Globus pallidus (tissue), 1 donor: ENCODE measurements at regions not wholly inside any gene's neighbourhood (a gene's known extent, or its start where the extent isn't known, plus 50 kb on each side); places are given as distances from the start of the nearest gene placed in this dataset.

Experiments used
- DNase-seq: peaks from one replicate; pipeline ENCODE4 v3.0.0-alpha.2; 2015; ENCODE audit warnings: low spot score

GRCh38 chr10:55500931-55501559 lies 700.0 kb upstream of the PCDH15 start:
- DNase-seq: no peak

- no peak for DNase-seq
These were observed 697.0 kb upstream of the PCDH15 start for GRCh38 chr10:55497893-55498499.

GRCh38 chr10:55495555-55495954 lies 694.5 kb upstream of the PCDH15 start:
- DNase-seq: no peak

GRCh38 chr10:55491712-55492111 lies 690.7 kb upstream of the PCDH15 start:
- DNase-seq: no peak

- no peak for DNase-seq
These were observed 684.8 kb upstream of the PCDH15 start for GRCh38 chr10:55485827-55486226.

GRCh38 chr10:55476129-55476528 lies 675.1 kb upstream of the PCDH15 start:
- no peak for DNase-seq

- DNase-seq: no peak
These were observed 673.2 kb upstream of the PCDH15 start for GRCh38 chr10:55474258-55474657.

- DNase-seq: no peak
These were observed 669.8 kb upstream of the PCDH15 start for GRCh38 chr10:55470840-55471239.

GRCh38 chr10:55466806-55467504 lies 665.9 kb upstream of the PCDH15 start:
- DNase-seq: peak; percentile 3

GRCh38 chr10:55464083-55464482 lies 663.1 kb upstream of the PCDH15 start:
- no peak for DNase-seq

GRCh38 chr10:55460008-55460407 lies 659.0 kb upstream of the PCDH15 start:
- DNase-seq: no peak

- DNase-seq: no peak
These were observed 649.0 kb upstream of the PCDH15 start for GRCh38 chr10:55449981-55450380.

GRCh38 chr10:55446441-55447002 lies 645.5 kb upstream of the PCDH15 start:
- no peak for DNase-seq

GRCh38 chr10:55441777-55442176 lies 640.7 kb upstream of the PCDH15 start:
- no peak for DNase-seq

- DNase-seq: no peak
These were observed 625.1 kb upstream of the PCDH15 start for GRCh38 chr10:55426138-55426537.

- DNase-seq: peak; percentile 95
These were observed 609.4 kb upstream of the PCDH15 start for GRCh38 chr10:55410415-55410885.

GRCh38 chr10:55404094-55404493 lies 603.1 kb upstream of the PCDH15 start:
- DNase-seq: no peak

- DNase-seq: no peak
These were observed 599.2 kb upstream of the PCDH15 start for GRCh38 chr10:55400075-55400849.

GRCh38 chr10:55398497-55398882 lies 597.5 kb upstream of the PCDH15 start:
- no peak for DNase-seq

- DNase-seq: no peak
These were observed 596.9 kb upstream of the PCDH15 start for GRCh38 chr10:55397777-55398496.

GRCh38 chr10:55378196-55378595 lies 577.2 kb upstream of the PCDH15 start:
- no peak for DNase-seq

GRCh38 chr10:55374917-55375316 lies 573.9 kb upstream of the PCDH15 start:
- DNase-seq: no peak
